ENCODE measurements at regions not wholly inside any gene's neighbourhood (a gene's known extent, or its start where the extent isn't known, plus 50 kb on each side); places are given as distances from the start of the nearest gene placed in this dataset.

- DNase-seq, result no peak
Observed at GRCh38 chr5:133794771-133795415, 173.5 kb downstream of the C5orf15 start.

- DNase-seq, result no peak
Observed at GRCh38 chr5:133793756-133794465, 174.5 kb downstream of the C5orf15 start.

- DNase-seq, result no peak
Observed at GRCh38 chr5:133792655-133793054, 175.8 kb downstream of the C5orf15 start.

- no peak for DNase-seq
Observed at GRCh38 chr5:133792024-133792423, 176.4 kb downstream of the C5orf15 start.

- DNase-seq, result no peak
Observed at GRCh38 chr5:133790898-133791297, 177.5 kb downstream of the C5orf15 start.

- no peak for DNase-seq
Observed at GRCh38 chr5:133789428-133789827, 177.1 kb upstream of the FSTL4 start.

- DNase-seq, result no peak
Observed at GRCh38 chr5:133788121-133788520, 175.8 kb upstream of the FSTL4 start.

GRCh38 chr5:133786420-133786819 is 174.1 kb upstream of the FSTL4 start:
- no peak for DNase-seq

- DNase-seq, result no peak
Observed at GRCh38 chr5:133785182-133785581, 172.8 kb upstream of the FSTL4 start.

GRCh38 chr5:133783481-133783880 is 171.1 kb upstream of the FSTL4 start:
- no peak for DNase-seq

- no peak for DNase-seq
Observed at GRCh38 chr5:133782736-133783135, 170.4 kb upstream of the FSTL4 start.

- no peak for DNase-seq
Observed at GRCh38 chr5:133781436-133782225, 169.3 kb upstream of the FSTL4 start.

GRCh38 chr5:133780619-133781280 is 168.4 kb upstream of the FSTL4 start:
- no peak for DNase-seq

- no peak for DNase-seq
Observed at GRCh38 chr5:133779828-133780475, 167.6 kb upstream of the FSTL4 start.

- no peak for DNase-seq
Observed at GRCh38 chr5:133778636-133779035, 166.3 kb upstream of the FSTL4 start.

- DNase-seq, result no peak
Observed at GRCh38 chr5:133777951-133778350, 165.6 kb upstream of the FSTL4 start.

- no peak for DNase-seq
Observed at GRCh38 chr5:133775584-133776304, 163.4 kb upstream of the FSTL4 start.

GRCh38 chr5:133773247-133774202 is 161.2 kb upstream of the FSTL4 start:
- DNase-seq, result no peak

GRCh38 chr5:133769842-133770241 is 157.5 kb upstream of the FSTL4 start:
- no peak for DNase-seq

GRCh38 chr5:133763744-133764143 is 151.4 kb upstream of the FSTL4 start:
- no peak for DNase-seq

GRCh38 chr5:133761632-133762031 is 149.3 kb upstream of the FSTL4 start:
- no peak for DNase-seq

Measured in central memory CD4-positive, alpha-beta T cell (primary cell).